Loucy (cell line): ENCODE measurements at regions not wholly inside any gene's neighbourhood (a gene's known extent, or its start where the extent isn't known, plus 50 kb on each side); places are given as distances from the start of the nearest gene placed in this dataset.
"Not testable (repeated sequence)": the region's sequence is repeated elsewhere in the genome, so short reads cannot be mapped to it uniquely, and the experiment has no call there.

ENCODE experiments used
- EZH2phosphoT487 ChIP-seq: fragments of 200-600 bp; IDR thresholded peaks from 2 replicates; pipeline ENCODE4 v1.6.1; 2018; ENCODE audit warnings: antibody characterized with exemption, mild to moderate bottlenecking, moderate library complexity, borderline replicate concordance
- TF ChIP-seq, protein P1 (sequence below): fragments of 200-600 bp; sonication (generic); conservative IDR thresholded peaks from 2 replicates; pipeline ENCODE4 v1.5.1; 2014; ENCODE audit warnings: mild to moderate bottlenecking, antibody characterized with exemption, low read length

DNA sequence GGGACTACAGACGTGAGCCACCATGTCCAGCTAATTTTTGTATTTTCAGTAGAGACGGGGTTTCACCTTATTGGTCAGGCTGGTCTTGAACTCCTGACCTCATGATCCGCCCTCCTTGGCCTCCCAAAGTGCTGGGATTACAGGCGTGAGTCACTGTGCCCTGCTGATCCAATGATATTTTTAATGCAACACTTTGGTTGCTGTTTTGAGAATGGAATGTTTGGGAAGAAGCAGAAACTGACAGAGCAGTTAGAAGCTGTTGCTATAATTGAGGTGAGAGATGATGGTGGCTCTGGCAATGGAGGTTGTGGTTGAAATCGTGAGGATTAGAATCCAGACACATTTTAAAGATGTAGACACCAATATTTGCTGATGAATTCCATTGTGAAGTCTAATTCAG lies 1209.9 kb upstream of the GOT2 start:
- TF ChIP-seq, protein P1, sequence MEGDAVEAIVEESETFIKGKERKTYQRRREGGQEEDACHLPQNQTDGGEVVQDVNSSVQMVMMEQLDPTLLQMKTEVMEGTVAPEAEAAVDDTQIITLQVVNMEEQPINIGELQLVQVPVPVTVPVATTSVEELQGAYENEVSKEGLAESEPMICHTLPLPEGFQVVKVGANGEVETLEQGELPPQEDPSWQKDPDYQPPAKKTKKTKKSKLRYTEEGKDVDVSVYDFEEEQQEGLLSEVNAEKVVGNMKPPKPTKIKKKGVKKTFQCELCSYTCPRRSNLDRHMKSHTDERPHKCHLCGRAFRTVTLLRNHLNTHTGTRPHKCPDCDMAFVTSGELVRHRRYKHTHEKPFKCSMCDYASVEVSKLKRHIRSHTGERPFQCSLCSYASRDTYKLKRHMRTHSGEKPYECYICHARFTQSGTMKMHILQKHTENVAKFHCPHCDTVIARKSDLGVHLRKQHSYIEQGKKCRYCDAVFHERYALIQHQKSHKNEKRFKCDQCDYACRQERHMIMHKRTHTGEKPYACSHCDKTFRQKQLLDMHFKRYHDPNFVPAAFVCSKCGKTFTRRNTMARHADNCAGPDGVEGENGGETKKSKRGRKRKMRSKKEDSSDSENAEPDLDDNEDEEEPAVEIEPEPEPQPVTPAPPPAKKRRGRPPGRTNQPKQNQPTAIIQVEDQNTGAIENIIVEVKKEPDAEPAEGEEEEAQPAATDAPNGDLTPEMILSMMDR = not testable (repeated sequence)
- TF ChIP-seq EZH2phosphoT487 = not testable (repeated sequence)
